ENCODE measurements at regions not wholly inside any gene's neighbourhood (a gene's known extent, or its start where the extent isn't known, plus 50 kb on each side); places are given as distances from the start of the nearest gene placed in this dataset. TPM values are rescaled to one million over a fixed set of nuclear protein-coding genes. Genes with fewer than 3 reads are reported as not detected.
"Not testable (repeated sequence)": the region's sequence is repeated elsewhere in the genome, so short reads cannot be mapped to it uniquely, and the experiment has no call there.

GRCh38 chr5:127216143-127216542, 74.5 kb upstream of the MEGF10 start:
- no peak for DNase-seq

DNA sequence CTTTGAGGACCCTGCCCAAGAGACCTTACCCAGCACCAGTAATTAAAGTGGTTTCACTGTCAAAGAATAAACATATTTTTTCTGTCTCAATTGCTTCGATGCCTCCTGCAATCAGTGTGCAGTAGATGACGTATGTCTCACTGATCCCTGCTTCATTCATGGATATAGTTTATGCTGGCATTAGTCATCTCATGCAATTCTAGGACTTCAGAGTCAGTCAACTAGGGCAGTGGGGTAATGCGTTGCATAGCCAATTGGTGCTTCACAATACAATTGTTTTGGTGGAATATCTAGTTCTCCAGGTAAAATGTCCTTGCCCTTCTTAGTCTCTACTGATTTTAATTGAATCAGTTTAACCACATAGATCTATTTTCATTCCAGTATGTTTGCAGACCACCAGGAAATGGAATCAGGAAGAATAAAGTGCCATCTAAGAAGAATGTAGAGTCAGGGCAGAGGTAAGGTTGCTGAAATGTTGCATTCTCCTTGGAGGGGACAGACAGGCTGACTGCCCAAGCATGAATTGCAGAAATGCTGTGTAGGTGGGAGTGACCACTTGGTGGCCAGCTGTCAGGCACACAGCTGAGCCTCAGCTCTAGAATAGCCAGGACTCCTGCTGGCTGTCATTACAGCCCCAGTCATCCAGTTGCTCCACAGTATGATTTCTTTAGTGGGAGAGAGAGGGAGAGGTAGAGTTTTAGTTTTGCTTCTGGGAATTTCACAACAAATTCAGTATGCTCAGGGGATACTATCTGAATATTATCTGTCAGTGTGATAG, 73.5 kb upstream of the MEGF10 start:
- peak; percentile 59 for DNase-seq

GRCh38 chr5:127221936-127222335, 68.7 kb upstream of the MEGF10 start:
- not testable (repeated sequence) for DNase-seq

- DNase-seq, result not testable (repeated sequence)
These were observed 67.9 kb upstream of the MEGF10 start for GRCh38 chr5:127222571-127223156.

- no peak for DNase-seq
These were observed 67.2 kb upstream of the MEGF10 start for GRCh38 chr5:127223256-127223974.

GRCh38 chr5:127227881-127228280, 62.7 kb upstream of the MEGF10 start:
- no peak for DNase-seq

- DNase-seq, result no peak
These were observed 61.9 kb upstream of the MEGF10 start for GRCh38 chr5:127228540-127229184.

DNA sequence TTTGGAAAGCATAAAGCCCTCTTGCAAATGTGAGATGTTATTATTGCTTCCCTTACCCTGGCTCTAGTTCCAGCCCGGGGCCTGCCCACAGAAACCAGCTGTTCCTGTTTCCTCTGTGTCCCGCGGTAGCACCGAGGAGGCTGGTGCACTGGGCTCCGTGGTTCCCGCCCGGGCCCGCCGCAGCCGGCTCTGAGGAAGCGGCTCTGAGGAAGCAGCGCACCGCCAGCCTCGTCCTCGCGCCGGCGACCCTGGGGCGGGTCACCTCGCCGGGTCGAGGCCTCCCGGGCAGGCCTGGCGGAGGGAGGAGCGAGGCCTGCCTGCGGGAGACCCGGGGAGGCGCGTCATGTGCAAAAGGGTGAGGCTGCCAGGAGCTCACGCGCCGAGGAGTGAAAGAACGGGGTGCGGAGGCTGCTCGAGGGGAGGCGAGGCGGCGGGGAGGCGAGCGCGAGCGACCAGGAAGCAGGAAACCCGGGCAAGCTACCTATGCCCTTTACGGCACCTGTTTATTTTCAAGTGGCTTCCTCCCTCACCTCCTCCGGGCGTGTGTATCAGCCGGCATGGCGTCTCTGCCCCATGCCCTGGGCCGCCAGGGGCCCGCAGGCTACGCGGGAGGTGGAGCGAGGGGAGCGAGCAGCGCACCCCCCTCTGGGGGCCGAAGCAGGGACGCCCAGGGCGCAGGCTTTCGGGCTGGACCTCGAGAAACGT, 61.3 kb upstream of the MEGF10 start:
- peak; percentile 74 for DNase-seq

DNA sequence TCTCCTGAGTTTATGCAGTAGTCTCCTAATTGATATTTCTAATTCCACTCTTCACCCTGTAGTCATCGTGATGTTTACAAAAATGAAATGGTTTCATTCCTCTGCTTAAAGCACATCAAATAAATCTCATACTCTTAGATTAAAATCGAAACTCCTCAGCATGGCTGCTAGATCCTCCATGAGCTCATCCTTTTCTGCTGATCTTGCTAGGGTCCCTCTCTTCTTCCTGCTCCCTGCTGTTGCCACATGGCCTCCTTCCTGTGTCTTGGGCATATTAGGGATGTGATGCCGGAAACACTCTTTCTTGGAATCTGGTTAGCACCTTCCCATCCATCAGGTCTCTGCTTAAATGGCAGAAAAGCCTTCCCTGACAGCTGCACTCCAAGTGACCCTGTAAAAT, 59.5 kb upstream of the MEGF10 start:
- no peak for DNase-seq

GRCh38 chr5:127233590-127233989, 57.0 kb upstream of the MEGF10 start:
- DNase-seq, result no peak

- no peak for DNase-seq
These were observed 55.5 kb upstream of the MEGF10 start for GRCh38 chr5:127235136-127235535.

GRCh38 chr5:127236254-127236653, 54.3 kb upstream of the MEGF10 start:
- no peak for DNase-seq

Small RNA genes in the stretch of these regions (small RNA-seq; reads per million reads assigned to genes)
- gene AC011416.2 (ENCODE audit: low replicate concordance) (not detected), gene MRPS5P3 (ENCODE audit: low replicate concordance) (not detected)

Measured in tongue (tissue), 2 donors.